SK-N-MC (cell line): ENCODE measurements at regions not wholly inside any gene's neighbourhood (a gene's known extent, or its start where the extent isn't known, plus 50 kb on each side); places are given as distances from the start of the nearest gene placed in this dataset.

Source experiments
- DNase-seq: peaks from one replicate; pipeline ENCODE4 v3.0.0-alpha.2; 2011; ENCODE audit warnings: low read depth, low spot score
- H3K27ac ChIP-seq: fragments of 200-600 bp; sonication (generic); 2 replicates; pipeline ENCODE4 v1.5.1; 2016; ENCODE audit warnings: mixed run types
- H3K36me3 ChIP-seq: fragments of 200-600 bp; sonication (generic); 2 replicates; pipeline ENCODE4 v1.6.1; 2017; ENCODE audit warnings: antibody characterized with exemption, low read length, mixed read lengths; ENCODE audit not compliant: insufficient read depth
- H3K4me3 ChIP-seq: fragments of 200-600 bp; sonication (generic); 2 replicates; pipeline ENCODE4 v1.5.1; 2016
- H3K9ac ChIP-seq: fragments of 200-600 bp; sonication (generic); 2 replicates; pipeline ENCODE4 v1.8.0; 2017; ENCODE audit warnings: mixed run types, mixed read lengths; ENCODE audit not compliant: insufficient read length
- H3K9me3 ChIP-seq: fragments of 200-600 bp; sonication (generic); 2 replicates; pipeline ENCODE4 v1.6.1; 2017; ENCODE audit warnings: low read depth, mild to moderate bottlenecking, antibody characterized with exemption, low read length, moderate library complexity, mixed read lengths
- EZH2 ChIP-seq: fragments of 200-600 bp; sonication (generic); IDR thresholded peaks from one replicate; pipeline ENCODE4 v1.6.1; 2017; ENCODE audit warnings: antibody characterized with exemption
- FOXP2 ChIP-seq: optimal IDR thresholded peaks from 2 replicates; pipeline ENCODE3; 2011; ENCODE audit warnings: mild to moderate bottlenecking, moderate library complexity; ENCODE audit not compliant: insufficient read depth; ENCODE audit errors: extremely low read length, control extremely low read depth
- POLR2AphosphoS5 ChIP-seq: IDR thresholded peaks from 2 replicates; pipeline ENCODE4 v1.6.1; 2012; ENCODE audit warnings: mild to moderate bottlenecking, low read depth, low read length, borderline replicate concordance

GRCh38 chr2:59594671-59595222 is 958.7 kb downstream of the BCL11A start:
- Histone ChIP-seq H3K27ac (no peak overlapping the region), H3K9ac (no peak overlapping the region)
- TF ChIP-seq FOXP2 (no peak), EZH2 (no peak), POLR2AphosphoS5 (no peak)

DNA sequence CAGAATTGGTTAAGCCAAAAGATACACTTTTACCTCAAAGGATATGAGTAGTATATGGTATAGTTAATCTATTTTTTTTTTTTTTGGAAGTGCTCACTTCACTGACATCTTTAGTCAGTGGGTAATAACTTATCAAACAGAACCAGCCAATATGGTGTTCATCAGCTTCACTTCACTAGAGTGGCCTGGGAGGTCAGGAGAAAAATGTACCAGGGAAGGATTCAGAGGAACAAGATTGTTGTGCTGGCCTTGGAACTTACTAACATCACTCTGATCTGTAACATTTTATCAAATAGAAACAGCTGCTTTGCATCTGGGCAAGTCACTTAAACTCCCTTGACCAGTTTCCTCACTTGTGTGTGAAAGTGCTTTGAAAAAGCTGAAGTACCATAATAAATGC is 962.7 kb downstream of the BCL11A start:
- Histone ChIP-seq H3K27ac (no peak overlapping the region), H3K9ac (no peak overlapping the region), H3K36me3 (no peaks in the 10 kb centered on the region), H3K9me3 (no peaks in the 10 kb centered on the region), H3K4me3 (no peak overlapping the region)
- TF ChIP-seq POLR2AphosphoS5 (no peak), EZH2 (no peak), FOXP2 (no peak)
- no peak for DNase-seq

More at GRCh38 chr2:59594671-59595222, 958.7 kb downstream of the BCL11A start:
- H3K9me3 ChIP-seq: no peaks in the 10 kb centered on the region
- H3K36me3 ChIP-seq: no peaks in the 10 kb centered on the region
- no peak overlapping the region for H3K4me3 ChIP-seq
- DNase-seq: no peak

DNA sequence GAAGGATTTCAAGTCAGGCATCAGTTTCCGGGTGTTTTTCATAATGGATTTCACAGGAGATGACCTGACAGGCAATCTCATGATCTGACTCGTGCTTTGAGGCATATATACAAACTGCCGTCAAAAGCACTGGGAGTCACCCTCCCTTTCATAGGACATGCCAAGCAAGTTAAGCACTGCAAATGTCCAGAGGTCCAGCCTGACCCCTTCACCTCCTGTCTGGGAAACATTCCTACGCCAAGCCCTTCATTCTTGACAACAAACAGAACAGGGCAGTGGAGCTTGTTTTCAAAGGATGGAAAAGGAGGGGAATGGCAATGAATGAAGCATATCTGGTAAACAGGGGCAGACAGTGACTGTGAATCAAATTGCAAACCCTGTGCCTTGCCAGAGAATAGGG is 963.6 kb downstream of the BCL11A start:
- Histone ChIP-seq H3K9me3 (no peaks in the 10 kb centered on the region), H3K27ac (no peak overlapping the region), H3K36me3 (no peaks in the 10 kb centered on the region), H3K9ac (no peak overlapping the region), H3K4me3 (no peak overlapping the region)
- TF ChIP-seq POLR2AphosphoS5 (no peak), FOXP2 (no peak), EZH2 (no peak)
- DNase-seq: no peak

DNA sequence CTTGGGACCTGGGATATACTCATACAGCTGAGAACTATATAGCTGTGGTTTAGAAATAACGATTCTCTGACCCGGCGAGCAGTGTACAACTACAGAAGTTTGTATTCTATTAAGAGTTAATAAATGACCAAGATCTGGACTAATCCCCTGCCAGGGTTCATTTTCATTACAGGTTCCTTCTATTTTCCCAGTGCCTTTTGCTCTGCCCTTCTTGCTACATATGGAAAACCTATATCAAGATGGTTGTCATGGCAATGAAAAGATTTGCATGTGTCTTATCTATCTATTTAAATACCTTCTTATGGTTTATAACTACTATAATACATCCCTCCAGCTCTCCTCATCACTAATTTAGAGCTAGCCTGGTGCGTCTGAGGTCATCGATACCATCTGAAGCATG is 965.2 kb downstream of the BCL11A start:
- Histone ChIP-seq H3K27ac (no peak overlapping the region), H3K9me3 (no peaks in the 10 kb centered on the region), H3K9ac (no peak overlapping the region), H3K36me3 (no peaks in the 10 kb centered on the region), H3K4me3 (no peak overlapping the region)
- DNase-seq: no peak
- TF ChIP-seq FOXP2 (no peak), POLR2AphosphoS5 (no peak), EZH2 (no peak)

DNA sequence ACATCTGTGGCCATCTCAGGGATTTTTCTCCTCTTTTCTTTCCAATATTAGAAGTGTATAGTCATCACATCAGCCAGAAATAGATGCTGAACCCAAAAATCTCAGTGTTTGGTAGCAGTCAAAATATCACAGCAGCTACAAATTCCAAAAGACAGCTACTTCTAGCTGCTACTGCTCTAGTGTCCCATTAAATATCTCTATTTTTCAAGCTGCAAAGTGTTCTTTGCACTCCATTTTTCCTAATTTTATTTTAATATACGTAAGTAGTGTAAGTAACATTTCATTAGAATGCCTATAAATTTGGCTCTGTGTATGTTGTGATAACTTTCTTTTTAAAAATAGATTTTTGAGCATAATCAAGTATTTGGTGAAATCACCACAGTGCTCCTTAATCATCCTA is 967.3 kb downstream of the BCL11A start:
- no peak overlapping the region for H3K4me3 ChIP-seq
- DNase-seq: no peak
- H3K36me3 ChIP-seq: no peaks in the 10 kb centered on the region
- H3K9me3 ChIP-seq: no peaks in the 10 kb centered on the region
- TF ChIP-seq POLR2AphosphoS5 (no peak), FOXP2 (no peak), EZH2 (no peak)
- H3K27ac ChIP-seq: no peak overlapping the region
- H3K9ac ChIP-seq: no peak overlapping the region

GRCh38 chr2:59585655-59586054 is 967.8 kb downstream of the BCL11A start:
- H3K27ac ChIP-seq: no peak overlapping the region
- TF ChIP-seq EZH2 (no peak), POLR2AphosphoS5 (no peak), FOXP2 (no peak)
- no peaks in the 10 kb centered on the region for H3K36me3 ChIP-seq
- no peak overlapping the region for H3K9ac ChIP-seq
- no peak for DNase-seq
- no peak overlapping the region for H3K4me3 ChIP-seq
- H3K9me3 ChIP-seq: no peaks in the 10 kb centered on the region

- Histone ChIP-seq H3K36me3 (no peaks in the 10 kb centered on the region), H3K27ac (no peak overlapping the region), H3K9ac (no peak overlapping the region), H3K4me3 (no peak overlapping the region), H3K9me3 (no peaks in the 10 kb centered on the region)
- TF ChIP-seq FOXP2: no peak
- TF ChIP-seq EZH2: no peak
- no peak for TF ChIP-seq POLR2AphosphoS5
- DNase-seq: no peak
Observed at GRCh38 chr2:59584958-59585357, 968.5 kb downstream of the BCL11A start.

GRCh38 chr2:59583173-59583765 is 970.2 kb downstream of the BCL11A start:
- H3K36me3 ChIP-seq: no peaks in the 10 kb centered on the region
- H3K4me3 ChIP-seq: no peak overlapping the region
- H3K9ac ChIP-seq: no peak overlapping the region
- no peak overlapping the region for H3K27ac ChIP-seq
- DNase-seq: no peak
- no peaks in the 10 kb centered on the region for H3K9me3 ChIP-seq
- TF ChIP-seq POLR2AphosphoS5: no peak

- Histone ChIP-seq H3K27ac (no peak overlapping the region), H3K9ac (no peak overlapping the region), H3K36me3 (no peaks in the 10 kb centered on the region), H3K9me3 (no peaks in the 10 kb centered on the region), H3K4me3 (no peak overlapping the region)
- DNase-seq: no peak
- no peak for TF ChIP-seq EZH2
- TF ChIP-seq FOXP2: no peak
- no peak for TF ChIP-seq POLR2AphosphoS5
Observed at GRCh38 chr2:59578349-59578748, 975.1 kb downstream of the BCL11A start.
